ENCODE measurements at regions not wholly inside any gene's neighbourhood (a gene's known extent, or its start where the extent isn't known, plus 50 kb on each side); places are given as distances from the start of the nearest gene placed in this dataset.

- H3K27me3 ChIP-seq (replicated peaks; ENCODE audit: insufficient read depth), result no peaks in the 10 kb centered on the region
Observed at GRCh38 chr15:99474909-99475753, 90.7 kb upstream of the MEF2A start.

GRCh38 chr15:99475754-99476412 is 89.9 kb upstream of the MEF2A start:
- Histone ChIP-seq H3K27ac (peak overlapping the region; percentile 54 to 64), H3K4me3 (no peak overlapping the region), H3K9me3 (no peaks in the 10 kb centered on the region), H3K36me3 (no peaks in the 10 kb centered on the region), H3K27me3 (replicated peaks; ENCODE audit: insufficient read depth) (no peaks in the 10 kb centered on the region), H3K4me1 (replicated peaks) (no peaks in the 10 kb centered on the region)
- DNase-seq (ENCODE audit: low spot score), result no peak
- 60% methylated on average over 14 of the region's 14 CpGs for WGBS
- intact Hi-C loops (cut with DNase I), result loop anchor here (5.0 kb wide), 1 partner anchor 91 kb away; the partner anchor contains the start of gene MEF2A
- no peak for TF ChIP-seq POLR2AphosphoS5 (IDR thresholded peaks at IDR 0.05)
- no peak for TF ChIP-seq POLR2A (IDR thresholded peaks at IDR 0.05)
- TF ChIP-seq CTCF (IDR thresholded peaks at IDR 0.05), result no peak

More at GRCh38 chr15:99474909-99475753, 90.7 kb upstream of the MEF2A start:
- no peaks in the 10 kb centered on the region for H3K36me3 ChIP-seq
- no peak for DNase-seq (ENCODE audit: low spot score)
- intact Hi-C loops (cut with DNase I), result loop anchor here (5.0 kb wide), 1 partner anchor 92 kb away; the partner anchor contains the start of gene MEF2A
- peak overlapping the region; percentile 54 to 64 for H3K27ac ChIP-seq
- no peaks in the 10 kb centered on the region for H3K9me3 ChIP-seq
- WGBS, result 75% methylated on average over 23 of the region's 25 CpGs
- H3K4me1 ChIP-seq (replicated peaks), result no peaks in the 10 kb centered on the region
- TF ChIP-seq CTCF (IDR thresholded peaks at IDR 0.05), result no peak
- TF ChIP-seq POLR2AphosphoS5 (IDR thresholded peaks at IDR 0.05), result no peak
- TF ChIP-seq POLR2A (IDR thresholded peaks at IDR 0.05), result no peak
- no peak overlapping the region for H3K4me3 ChIP-seq

- H3K4me3 ChIP-seq, result no peak overlapping the region
- peak overlapping the region; percentile 54 to 64 for H3K27ac ChIP-seq
- TF ChIP-seq POLR2A (IDR thresholded peaks at IDR 0.05), result peak; percentile 14
- TF ChIP-seq POLR2AphosphoS5 (IDR thresholded peaks at IDR 0.05), result peak; percentile 88
- no peak for TF ChIP-seq CTCF (IDR thresholded peaks at IDR 0.05)
- intact Hi-C loops (cut with DNase I), result loop anchor here (5.0 kb wide), 1 partner anchor 91 kb away; the partner anchor contains the start of gene MEF2A
- H3K27me3 ChIP-seq (replicated peaks; ENCODE audit: insufficient read depth), result no peaks in the 10 kb centered on the region
- no peaks in the 10 kb centered on the region for H3K9me3 ChIP-seq
- peak; percentile 79 for DNase-seq (ENCODE audit: low spot score)
- WGBS, result 29% methylated on average over 26 of the region's 26 CpGs
- H3K36me3 ChIP-seq, result no peaks in the 10 kb centered on the region
- no peaks in the 10 kb centered on the region for H3K4me1 ChIP-seq (replicated peaks)
Observed at GRCh38 chr15:99476413-99477222, 89.2 kb upstream of the MEF2A start.

GRCh38 chr15:99477791-99478471 is 87.9 kb upstream of the MEF2A start:
- Histone ChIP-seq H3K4me1 (replicated peaks) (no peaks in the 10 kb centered on the region), H3K27ac (peak overlapping the region in 1 of 2 donors; percentile 54), H3K4me3 (no peak overlapping the region), H3K36me3 (no peaks in the 10 kb centered on the region), H3K9me3 (no peaks in the 10 kb centered on the region), H3K27me3 (replicated peaks; ENCODE audit: insufficient read depth) (no peaks in the 10 kb centered on the region)
- no peak for DNase-seq (ENCODE audit: low spot score)
- TF ChIP-seq POLR2AphosphoS5 (IDR thresholded peaks at IDR 0.05), result no peak
- WGBS, result 89% methylated on average over 12 of the region's 12 CpGs
- intact Hi-C loops (cut with DNase I), result loop anchor here (5.0 kb wide), 1 partner anchor 89 kb away; the partner anchor contains the start of gene MEF2A
